ENCODE measurements at regions not wholly inside any gene's neighbourhood (a gene's known extent, or its start where the extent isn't known, plus 50 kb on each side); places are given as distances from the start of the nearest gene placed in this dataset.

GRCh38 chr3:113051787-113052186 lies 61.0 kb downstream of the GTPBP8 start:
- ATAC-seq (replicated peaks), result no peak
- Mint-ChIP-seq H3K4me3 (no peak overlapping the region), H3K36me3 (ENCODE audit: low read depth) (no peaks in the 10 kb centered on the region), H3K4me1 (no peaks in the 10 kb centered on the region), H3K27ac (no peak overlapping the region), H3K9me3 (no peaks in the 10 kb centered on the region), H3K27me3 (no peaks in the 10 kb centered on the region)

- Mint-ChIP-seq H3K27me3 (no peaks in the 10 kb centered on the region), H3K27ac (no peak overlapping the region), H3K9me3 (no peaks in the 10 kb centered on the region), H3K4me3 (no peak overlapping the region), H3K36me3 (ENCODE audit: low read depth) (no peaks in the 10 kb centered on the region), H3K4me1 (no peaks in the 10 kb centered on the region)
- no peak for ATAC-seq (replicated peaks)
These were observed 62.4 kb downstream of the GTPBP8 start for GRCh38 chr3:113053169-113053568.

- no peaks in the 10 kb centered on the region for H3K4me1 Mint-ChIP-seq
- H3K4me3 Mint-ChIP-seq, result no peak overlapping the region
- no peaks in the 10 kb centered on the region for H3K27me3 Mint-ChIP-seq
- no peaks in the 10 kb centered on the region for H3K36me3 Mint-ChIP-seq (ENCODE audit: low read depth)
- no peak overlapping the region for H3K27ac Mint-ChIP-seq
- H3K9me3 Mint-ChIP-seq, result no peaks in the 10 kb centered on the region
- no peak for ATAC-seq (replicated peaks)
These were observed 63.8 kb downstream of the GTPBP8 start for GRCh38 chr3:113054552-113054951.

- Mint-ChIP-seq H3K36me3 (ENCODE audit: low read depth) (no peaks in the 10 kb centered on the region), H3K27me3 (no peaks in the 10 kb centered on the region), H3K4me3 (no peak overlapping the region), H3K27ac (no peak overlapping the region), H3K4me1 (no peaks in the 10 kb centered on the region), H3K9me3 (no peaks in the 10 kb centered on the region)
- no peak for ATAC-seq (replicated peaks)
These were observed 64.4 kb downstream of the GTPBP8 start for GRCh38 chr3:113055201-113055600.

GRCh38 chr3:113055961-113056360 lies 65.2 kb downstream of the GTPBP8 start:
- no peaks in the 10 kb centered on the region for H3K27me3 Mint-ChIP-seq
- no peaks in the 10 kb centered on the region for H3K4me1 Mint-ChIP-seq
- ATAC-seq (replicated peaks), result no peak

GRCh38 chr3:113057117-113057516 lies 66.3 kb downstream of the GTPBP8 start:
- H3K27me3 Mint-ChIP-seq, result no peaks in the 10 kb centered on the region
- peak; percentile 76 for ATAC-seq (replicated peaks)
- H3K36me3 Mint-ChIP-seq (ENCODE audit: low read depth), result peaks cover 9% of the 10 kb centered on the region
- H3K4me1 Mint-ChIP-seq, result no peaks in the 10 kb centered on the region
- no peak overlapping the region for H3K4me3 Mint-ChIP-seq
- H3K27ac Mint-ChIP-seq, result no peak overlapping the region
- H3K9me3 Mint-ChIP-seq, result no peaks in the 10 kb centered on the region

More at GRCh38 chr3:113055961-113056360, 65.2 kb downstream of the GTPBP8 start:
- H3K4me3 Mint-ChIP-seq, result no peak overlapping the region
- H3K9me3 Mint-ChIP-seq, result no peaks in the 10 kb centered on the region
- H3K27ac Mint-ChIP-seq, result no peak overlapping the region
- no peaks in the 10 kb centered on the region for H3K36me3 Mint-ChIP-seq (ENCODE audit: low read depth)

GRCh38 chr3:113058188-113058587 lies 67.4 kb downstream of the GTPBP8 start:
- Mint-ChIP-seq H3K9me3 (peaks cover 5% of the 10 kb centered on the region), H3K36me3 (ENCODE audit: low read depth) (peaks cover 19% of the 10 kb centered on the region), H3K27me3 (no peaks in the 10 kb centered on the region), H3K4me3 (no peak overlapping the region), H3K4me1 (no peaks in the 10 kb centered on the region), H3K27ac (no peak overlapping the region)
- ATAC-seq (replicated peaks), result no peak

GRCh38 chr3:113062705-113063104 lies 71.9 kb downstream of the GTPBP8 start:
- Mint-ChIP-seq H3K36me3 (ENCODE audit: low read depth) (peaks cover 57% of the 10 kb centered on the region), H3K27me3 (no peaks in the 10 kb centered on the region), H3K27ac (no peak overlapping the region), H3K9me3 (peaks cover 10% of the 10 kb centered on the region), H3K4me1 (no peaks in the 10 kb centered on the region), H3K4me3 (no peak overlapping the region)
- no peak for ATAC-seq (replicated peaks)

- H3K27me3 Mint-ChIP-seq, result no peaks in the 10 kb centered on the region
- ATAC-seq (replicated peaks), result no peak
- H3K27ac Mint-ChIP-seq, result no peak overlapping the region
- H3K4me1 Mint-ChIP-seq, result no peaks in the 10 kb centered on the region
- H3K4me3 Mint-ChIP-seq, result no peak overlapping the region
- H3K36me3 Mint-ChIP-seq (ENCODE audit: low read depth), result peaks cover 57% of the 10 kb centered on the region
- peaks cover 10% of the 10 kb centered on the region for H3K9me3 Mint-ChIP-seq
These were observed 72.5 kb downstream of the GTPBP8 start for GRCh38 chr3:113063126-113063894.

- ATAC-seq (replicated peaks), result no peak
- H3K27ac Mint-ChIP-seq, result no peak overlapping the region
- no peaks in the 10 kb centered on the region for H3K27me3 Mint-ChIP-seq
- H3K36me3 Mint-ChIP-seq (ENCODE audit: low read depth), result peaks cover 57% of the 10 kb centered on the region
- no peak overlapping the region for H3K4me3 Mint-ChIP-seq
- no peaks in the 10 kb centered on the region for H3K4me1 Mint-ChIP-seq
- peaks cover 10% of the 10 kb centered on the region for H3K9me3 Mint-ChIP-seq
These were observed 73.4 kb downstream of the GTPBP8 start for GRCh38 chr3:113064183-113064582.

GRCh38 chr3:113065336-113065735 lies 74.6 kb downstream of the GTPBP8 start:
- Mint-ChIP-seq H3K4me3 (no peak overlapping the region), H3K9me3 (peaks cover 10% of the 10 kb centered on the region), H3K36me3 (ENCODE audit: low read depth) (peaks cover 57% of the 10 kb centered on the region), H3K27me3 (no peaks in the 10 kb centered on the region), H3K27ac (no peak overlapping the region), H3K4me1 (no peaks in the 10 kb centered on the region)
- no peak for ATAC-seq (replicated peaks)

GRCh38 chr3:113070072-113070640 lies 79.4 kb downstream of the GTPBP8 start:
- no peak for ATAC-seq (replicated peaks)
- Mint-ChIP-seq H3K9me3 (peaks cover 6% of the 10 kb centered on the region), H3K4me3 (no peak overlapping the region), H3K27ac (no peak overlapping the region), H3K4me1 (no peaks in the 10 kb centered on the region), H3K36me3 (ENCODE audit: low read depth) (peaks cover 18% of the 10 kb centered on the region), H3K27me3 (no peaks in the 10 kb centered on the region)

GRCh38 chr3:113070681-113071113 lies 79.9 kb downstream of the GTPBP8 start:
- no peak overlapping the region for H3K4me3 Mint-ChIP-seq
- H3K36me3 Mint-ChIP-seq (ENCODE audit: low read depth), result peaks cover 13% of the 10 kb centered on the region
- no peak overlapping the region for H3K27ac Mint-ChIP-seq
- H3K9me3 Mint-ChIP-seq, result peaks cover 6% of the 10 kb centered on the region
- H3K27me3 Mint-ChIP-seq, result no peaks in the 10 kb centered on the region
- H3K4me1 Mint-ChIP-seq, result no peaks in the 10 kb centered on the region
- ATAC-seq (replicated peaks), result no peak

- Mint-ChIP-seq H3K27ac (no peak overlapping the region), H3K4me1 (peaks cover 5% of the 10 kb centered on the region), H3K36me3 (ENCODE audit: low read depth) (no peaks in the 10 kb centered on the region), H3K4me3 (no peak overlapping the region), H3K27me3 (no peaks in the 10 kb centered on the region), H3K9me3 (no peaks in the 10 kb centered on the region)
- no peak for ATAC-seq (replicated peaks)
These were observed 84.8 kb downstream of the GTPBP8 start for GRCh38 chr3:113075588-113075987.

GRCh38 chr3:113079218-113079961 lies 88.6 kb downstream of the GTPBP8 start:
- Mint-ChIP-seq H3K4me3 (no peak overlapping the region), H3K27me3 (no peaks in the 10 kb centered on the region), H3K4me1 (peaks cover 5% of the 10 kb centered on the region), H3K9me3 (no peaks in the 10 kb centered on the region), H3K27ac (no peak overlapping the region), H3K36me3 (ENCODE audit: low read depth) (no peaks in the 10 kb centered on the region)
- no peak for ATAC-seq (replicated peaks)

Measured in activated T-helper 17 cell treated with anti-CD3 and anti-CD28 coated beads, Interleukin-2, amount 50 U/mL, for 72 hours (primary cell).